Activated T-helper 1 cell treated with anti-CD3 and anti-CD28 coated beads, Interleukin-12 subunit alpha, Interleukin-12 subunit beta, Interleukin-2, Interleukin-4 antibody, amounts not matched to agents 30 ng/mL and 10 ng/mL and 1 ng/mL, durations not matched to agents 14 hours and 24 hours and 36 hours (primary cell): ENCODE measurements at regions not wholly inside any gene's neighbourhood (a gene's known extent, or its start where the extent isn't known, plus 50 kb on each side); places are given as distances from the start of the nearest gene placed in this dataset.

ENCODE experiments used
- DNase-seq: peaks from one replicate; pipeline ENCODE4 v3.0.0; 2021; ENCODE audit warnings: low spot score
- H3K27ac Mint-ChIP-seq: one replicate; pipeline ENCODE4 v1.8.0; 2021; ENCODE audit warnings: mild to moderate bottlenecking, mixed read lengths
- H3K27me3 Mint-ChIP-seq: one replicate; pipeline ENCODE4 v1.8.0; 2022; ENCODE audit warnings: mild to moderate bottlenecking, moderate library complexity, mixed read lengths; ENCODE audit not compliant: insufficient read depth
- H3K36me3 Mint-ChIP-seq: one replicate; pipeline ENCODE4 v1.8.0; 2021; ENCODE audit warnings: low read depth, mixed read lengths
- H3K4me1 Mint-ChIP-seq: one replicate; pipeline ENCODE4 v1.8.0; 2021; ENCODE audit warnings: low read depth, mixed read lengths
- H3K4me3 Mint-ChIP-seq: one replicate; pipeline ENCODE4 v1.8.0; 2021; ENCODE audit warnings: mild to moderate bottlenecking, moderate library complexity, mixed read lengths
- H3K9me3 Mint-ChIP-seq: one replicate; pipeline ENCODE4 v1.8.0; 2021; ENCODE audit warnings: mixed read lengths
- intact Hi-C: fragments of 100-400 bp; cut with micrococcal nuclease; formaldehyde crosslinking; loops from one replicate; pipeline ENCODE4 v1.15.1; 2024

GRCh38 chr11:95455228-95455970 lies 224.4 kb upstream of the SESN3 start:
- Mint-ChIP-seq H3K27ac (no peak overlapping the region), H3K4me1 (peaks cover 14% of the 10 kb centered on the region), H3K36me3 (no peaks in the 10 kb centered on the region), H3K27me3 (no peaks in the 10 kb centered on the region), H3K9me3 (peaks cover 3% of the 10 kb centered on the region), H3K4me3 (no peak overlapping the region)
- DNase-seq: no peak
- intact Hi-C loops: no loop called here

DNA sequence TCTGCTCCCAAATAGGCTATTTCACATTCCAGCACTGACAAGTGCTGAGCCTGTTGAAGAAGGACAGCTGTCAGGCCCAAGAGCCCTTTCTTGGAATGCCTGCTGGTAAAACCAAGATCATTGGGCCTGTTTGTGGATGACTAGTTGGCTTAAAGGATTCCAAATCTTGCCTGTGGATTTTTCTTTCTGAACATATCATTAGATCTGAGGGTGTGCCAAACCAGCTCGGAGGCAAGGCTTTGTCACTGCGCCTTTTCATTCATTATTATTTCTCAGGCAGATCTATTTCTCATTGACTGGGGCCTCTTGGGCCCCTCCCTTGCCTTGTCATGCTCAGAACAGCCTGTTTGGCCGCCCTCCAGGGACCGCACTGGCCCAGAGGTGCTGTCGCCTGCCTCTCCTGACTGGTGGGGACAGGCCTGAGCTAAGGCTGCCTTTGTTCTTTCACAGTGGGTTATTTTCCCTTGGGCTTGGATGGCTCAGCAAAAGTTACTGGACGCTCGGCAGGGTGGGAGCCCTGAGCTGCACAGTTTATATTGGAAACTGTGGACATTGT lies 222.7 kb upstream of the SESN3 start:
- no peak overlapping the region for H3K4me3 Mint-ChIP-seq
- H3K36me3 Mint-ChIP-seq: no peaks in the 10 kb centered on the region
- peaks cover 14% of the 10 kb centered on the region for H3K4me1 Mint-ChIP-seq
- H3K27ac Mint-ChIP-seq: no peak overlapping the region
- intact Hi-C loops: no loop called here
- no peaks in the 10 kb centered on the region for H3K9me3 Mint-ChIP-seq
- H3K27me3 Mint-ChIP-seq: no peaks in the 10 kb centered on the region
- DNase-seq: no peak

- DNase-seq: no peak
- no peaks in the 10 kb centered on the region for H3K9me3 Mint-ChIP-seq
- no peaks in the 10 kb centered on the region for H3K36me3 Mint-ChIP-seq
- H3K27ac Mint-ChIP-seq: no peak overlapping the region
- H3K27me3 Mint-ChIP-seq: no peaks in the 10 kb centered on the region
- peaks cover 14% of the 10 kb centered on the region for H3K4me1 Mint-ChIP-seq
- H3K4me3 Mint-ChIP-seq: no peak overlapping the region
- intact Hi-C loops: no loop called here
Observed at GRCh38 chr11:95451682-95452081, 220.7 kb upstream of the SESN3 start.

DNA sequence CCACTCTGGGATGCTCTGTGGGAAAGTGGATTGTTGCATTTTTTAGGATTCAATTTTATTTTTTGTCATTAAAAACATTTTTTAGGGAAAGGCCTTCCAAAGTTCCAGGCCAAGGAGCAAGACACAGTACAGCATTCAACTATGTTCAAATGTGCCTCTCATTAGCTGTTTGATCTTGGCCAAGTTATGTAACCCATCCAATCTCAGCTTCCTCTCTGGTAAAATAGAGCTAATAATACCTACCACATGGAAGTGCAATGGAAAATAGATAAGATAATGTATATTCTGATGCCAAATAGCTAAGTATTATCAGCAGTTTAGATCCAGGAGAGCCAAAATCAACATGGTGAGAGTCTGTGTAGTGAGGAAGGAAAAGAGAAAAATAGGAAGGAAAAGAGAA lies 220.3 kb upstream of the SESN3 start:
- H3K4me1 Mint-ChIP-seq: peaks cover 14% of the 10 kb centered on the region
- no peaks in the 10 kb centered on the region for H3K27me3 Mint-ChIP-seq
- intact Hi-C loops: no loop called here
- no peak overlapping the region for H3K4me3 Mint-ChIP-seq
- DNase-seq: no peak
- H3K9me3 Mint-ChIP-seq: no peaks in the 10 kb centered on the region
- H3K27ac Mint-ChIP-seq: no peak overlapping the region
- no peaks in the 10 kb centered on the region for H3K36me3 Mint-ChIP-seq

- DNase-seq: no peak
- Mint-ChIP-seq H3K9me3 (no peaks in the 10 kb centered on the region), H3K27ac (no peak overlapping the region), H3K27me3 (no peaks in the 10 kb centered on the region), H3K4me3 (no peak overlapping the region), H3K4me1 (peaks cover 11% of the 10 kb centered on the region), H3K36me3 (no peaks in the 10 kb centered on the region)
- intact Hi-C loops: no loop called here
Observed at GRCh38 chr11:95450547-95451123, 219.6 kb upstream of the SESN3 start.

DNA sequence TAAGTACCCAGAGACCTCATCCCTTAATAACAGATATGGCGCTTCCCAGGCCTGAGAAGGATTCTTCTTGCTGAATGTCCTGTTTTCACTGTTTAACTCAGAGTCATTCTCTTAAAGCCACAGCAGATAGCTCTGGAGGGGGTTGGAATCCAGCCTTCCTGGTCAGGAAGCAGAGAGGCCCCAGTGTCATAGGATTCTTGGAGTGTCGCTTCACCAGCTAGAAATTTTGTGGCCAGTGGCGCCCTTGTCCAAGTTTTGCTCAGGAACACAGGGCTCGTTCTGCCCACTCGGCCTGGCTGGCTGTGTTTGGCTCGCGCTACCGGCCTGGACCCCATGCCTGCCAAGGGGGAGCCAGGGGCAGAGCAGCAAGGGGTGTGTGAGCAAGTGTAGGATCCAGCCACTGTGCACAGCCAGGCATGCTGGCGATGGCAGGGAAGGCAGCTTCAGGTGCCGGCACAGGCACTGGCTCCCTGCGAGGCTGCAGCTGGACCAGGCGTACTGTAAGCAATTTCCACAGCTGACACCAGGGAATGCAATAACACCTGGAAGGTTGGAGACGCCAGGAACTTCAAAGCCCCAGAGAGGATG lies 214.8 kb upstream of the SESN3 start:
- DNase-seq: no peak
- peaks cover 10% of the 10 kb centered on the region for H3K4me1 Mint-ChIP-seq
- intact Hi-C loops: no loop called here
- H3K27me3 Mint-ChIP-seq: peaks cover 3% of the 10 kb centered on the region
- no peaks in the 10 kb centered on the region for H3K36me3 Mint-ChIP-seq
- H3K27ac Mint-ChIP-seq: no peak overlapping the region
- H3K9me3 Mint-ChIP-seq: peaks cover 3% of the 10 kb centered on the region
- no peak overlapping the region for H3K4me3 Mint-ChIP-seq

- intact Hi-C loops: no loop called here
Observed at GRCh38 chr11:95444309-95445241, 213.6 kb upstream of the SESN3 start.

DNA sequence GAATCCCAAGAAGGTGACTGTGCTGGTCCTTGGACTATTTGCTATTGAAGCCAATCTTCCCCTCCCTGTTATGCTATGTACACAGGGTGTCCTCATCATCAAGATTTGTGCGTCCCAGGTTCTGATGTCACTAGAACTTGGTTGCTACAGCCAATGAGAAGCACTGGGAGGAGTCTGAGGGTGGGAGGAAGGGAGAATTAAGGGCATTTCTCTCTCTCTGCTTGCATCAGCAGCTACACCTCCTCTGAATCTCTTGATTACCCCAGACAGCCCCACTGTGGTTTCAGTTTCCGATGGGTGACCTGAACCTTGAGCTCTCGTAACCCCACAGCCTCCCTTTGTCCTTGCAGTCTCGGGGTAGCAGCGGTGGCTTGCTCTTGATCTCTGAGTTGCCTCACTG lies 212.4 kb upstream of the SESN3 start:
- no peak for DNase-seq
- intact Hi-C loops: no loop called here
- Mint-ChIP-seq H3K4me1 (peaks cover 10% of the 10 kb centered on the region), H3K9me3 (peaks cover 3% of the 10 kb centered on the region), H3K4me3 (no peak overlapping the region), H3K27me3 (peaks cover 3% of the 10 kb centered on the region), H3K36me3 (no peaks in the 10 kb centered on the region), H3K27ac (no peak overlapping the region)

More at GRCh38 chr11:95444309-95445241, 213.6 kb upstream of the SESN3 start:
- H3K27me3 Mint-ChIP-seq: peaks cover 3% of the 10 kb centered on the region
- H3K4me3 Mint-ChIP-seq: no peak overlapping the region
- DNase-seq: no peak
- H3K27ac Mint-ChIP-seq: no peak overlapping the region
- H3K4me1 Mint-ChIP-seq: peaks cover 10% of the 10 kb centered on the region
- peaks cover 3% of the 10 kb centered on the region for H3K9me3 Mint-ChIP-seq
- H3K36me3 Mint-ChIP-seq: no peaks in the 10 kb centered on the region

GRCh38 chr11:95442531-95443050 lies 211.6 kb upstream of the SESN3 start:
- DNase-seq: no peak
- intact Hi-C loops: no loop called here
- peaks cover 3% of the 10 kb centered on the region for H3K27me3 Mint-ChIP-seq
- no peaks in the 10 kb centered on the region for H3K36me3 Mint-ChIP-seq
- no peak overlapping the region for H3K4me3 Mint-ChIP-seq
- no peak overlapping the region for H3K27ac Mint-ChIP-seq
- peaks cover 3% of the 10 kb centered on the region for H3K9me3 Mint-ChIP-seq
- peaks cover 10% of the 10 kb centered on the region for H3K4me1 Mint-ChIP-seq

DNA sequence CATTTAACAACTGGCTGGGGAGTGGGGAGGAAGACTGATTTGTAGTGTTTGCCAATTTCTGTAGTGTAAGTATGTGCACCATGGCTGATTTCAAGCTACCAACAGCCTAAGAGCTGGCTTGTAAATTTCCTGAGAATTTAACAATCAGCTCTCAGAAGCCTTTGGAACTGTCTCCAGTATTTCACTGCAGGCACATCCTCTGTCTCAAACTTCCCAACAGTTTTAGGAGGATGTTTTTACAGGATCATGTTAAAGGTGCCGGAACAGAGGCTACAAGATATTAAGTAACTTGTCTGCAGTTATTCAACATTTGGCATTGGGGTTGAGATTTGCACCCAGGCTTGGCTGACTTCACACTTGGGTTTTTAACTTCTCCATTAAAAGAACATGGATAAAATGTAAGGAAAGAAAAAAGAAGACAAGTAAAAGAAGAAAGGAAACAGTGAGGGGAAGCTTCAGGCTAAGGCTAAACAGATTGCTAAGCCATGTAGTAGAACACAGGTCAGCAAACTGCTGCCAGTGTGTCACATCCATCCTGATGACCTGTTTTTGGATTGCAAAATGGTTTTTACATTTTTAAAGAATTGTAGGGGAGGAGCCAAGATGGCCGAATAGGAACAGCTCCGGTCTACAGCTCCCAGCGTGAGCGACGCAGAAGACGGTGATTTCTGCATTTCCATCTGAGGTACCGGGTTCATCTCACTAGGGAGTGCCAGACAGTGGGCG lies 204.8 kb upstream of the SESN3 start:
- DNase-seq: no peak
- intact Hi-C loops: no loop called here
- peak overlapping the region; percentile 62 for H3K27ac Mint-ChIP-seq
- H3K27me3 Mint-ChIP-seq: no peaks in the 10 kb centered on the region
- H3K4me3 Mint-ChIP-seq: peak overlapping the region; percentile 53
- H3K9me3 Mint-ChIP-seq: no peaks in the 10 kb centered on the region
- H3K36me3 Mint-ChIP-seq: peaks cover 6% of the 10 kb centered on the region
- H3K4me1 Mint-ChIP-seq: peaks cover 25% of the 10 kb centered on the region

DNA sequence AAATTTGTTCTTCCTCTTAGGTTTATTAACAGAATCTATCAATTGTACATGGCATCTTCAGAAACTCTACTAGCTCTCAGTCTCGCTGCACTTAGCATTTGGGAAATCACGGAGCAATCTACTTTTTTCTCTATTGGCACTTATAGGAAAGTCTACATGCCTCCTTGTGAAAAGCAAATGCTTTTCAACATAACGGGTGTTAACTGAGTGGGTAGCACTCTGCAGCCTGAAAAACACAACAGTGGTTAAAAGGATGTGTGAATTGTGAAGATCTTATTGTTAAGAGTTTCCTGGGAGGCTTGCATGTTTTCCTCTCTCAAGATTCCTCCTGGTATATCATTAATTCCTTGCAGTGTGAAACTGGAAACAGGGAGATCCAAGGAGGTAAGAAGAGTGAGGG lies 204.2 kb upstream of the SESN3 start:
- Mint-ChIP-seq H3K4me1 (peaks cover 25% of the 10 kb centered on the region), H3K27me3 (no peaks in the 10 kb centered on the region)

GRCh38 chr11:95434489-95435057 lies 203.6 kb upstream of the SESN3 start:
- peaks cover 6% of the 10 kb centered on the region for H3K36me3 Mint-ChIP-seq
- intact Hi-C loops: no loop called here
- peaks cover 25% of the 10 kb centered on the region for H3K4me1 Mint-ChIP-seq
- peak; percentile 7 for DNase-seq
- no peak overlapping the region for H3K27ac Mint-ChIP-seq
- no peaks in the 10 kb centered on the region for H3K27me3 Mint-ChIP-seq
- no peaks in the 10 kb centered on the region for H3K9me3 Mint-ChIP-seq
- H3K4me3 Mint-ChIP-seq: no peak overlapping the region

More for the DNA sequence above, 204.2 kb upstream of the SESN3 start:
- Mint-ChIP-seq H3K36me3 (peaks cover 6% of the 10 kb centered on the region), H3K9me3 (no peaks in the 10 kb centered on the region), H3K27ac (peak overlapping the region; percentile 62), H3K4me3 (peak overlapping the region; percentile 53)
- no peak for DNase-seq
- intact Hi-C loops: no loop called here
